GM12873 (cell line): ENCODE measurements at regions not wholly inside any gene's neighbourhood (a gene's known extent, or its start where the extent isn't known, plus 50 kb on each side); places are given as distances from the start of the nearest gene placed in this dataset.

ENCODE experiments used
- TF ChIP-seq, protein P1 (sequence below): IDR thresholded peaks from 2 replicates; pipeline ENCODE4 v1.5.1; 2012; ENCODE audit warnings: low read depth, mild to moderate bottlenecking, moderate library complexity, low read length, control low read depth; ENCODE audit not compliant: insufficient read depth; ENCODE audit errors: missing control alignments

DNA sequence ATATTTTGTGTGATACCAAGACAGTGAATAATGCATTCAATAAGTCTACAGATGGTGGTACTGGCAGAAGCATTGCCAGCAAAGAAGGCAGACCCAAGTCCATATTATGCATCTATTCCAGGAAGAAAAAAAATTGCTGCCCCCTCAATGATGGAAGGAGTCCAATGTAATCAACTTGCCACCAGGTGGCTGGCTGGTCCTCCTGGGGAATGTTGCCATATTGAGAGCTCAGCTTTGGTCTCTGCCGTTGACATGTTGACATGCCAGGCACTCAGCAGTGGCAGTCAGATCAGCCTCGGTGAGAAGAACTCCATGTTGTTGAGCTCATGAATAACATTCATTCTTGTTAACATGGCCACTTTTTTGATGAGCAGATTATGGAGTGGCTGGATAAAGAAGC, 298.5 kb downstream of the IGSF11 start:
- TF ChIP-seq, protein P1, sequence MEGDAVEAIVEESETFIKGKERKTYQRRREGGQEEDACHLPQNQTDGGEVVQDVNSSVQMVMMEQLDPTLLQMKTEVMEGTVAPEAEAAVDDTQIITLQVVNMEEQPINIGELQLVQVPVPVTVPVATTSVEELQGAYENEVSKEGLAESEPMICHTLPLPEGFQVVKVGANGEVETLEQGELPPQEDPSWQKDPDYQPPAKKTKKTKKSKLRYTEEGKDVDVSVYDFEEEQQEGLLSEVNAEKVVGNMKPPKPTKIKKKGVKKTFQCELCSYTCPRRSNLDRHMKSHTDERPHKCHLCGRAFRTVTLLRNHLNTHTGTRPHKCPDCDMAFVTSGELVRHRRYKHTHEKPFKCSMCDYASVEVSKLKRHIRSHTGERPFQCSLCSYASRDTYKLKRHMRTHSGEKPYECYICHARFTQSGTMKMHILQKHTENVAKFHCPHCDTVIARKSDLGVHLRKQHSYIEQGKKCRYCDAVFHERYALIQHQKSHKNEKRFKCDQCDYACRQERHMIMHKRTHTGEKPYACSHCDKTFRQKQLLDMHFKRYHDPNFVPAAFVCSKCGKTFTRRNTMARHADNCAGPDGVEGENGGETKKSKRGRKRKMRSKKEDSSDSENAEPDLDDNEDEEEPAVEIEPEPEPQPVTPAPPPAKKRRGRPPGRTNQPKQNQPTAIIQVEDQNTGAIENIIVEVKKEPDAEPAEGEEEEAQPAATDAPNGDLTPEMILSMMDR = peak; percentile 4

GRCh38 chr3:118740722-118741290, 293.8 kb downstream of the IGSF11 start:
- TF ChIP-seq, protein P1 = no peak

- TF ChIP-seq, protein P1 = no peak
Measured at GRCh38 chr3:118742760-118743159, 291.9 kb downstream of the IGSF11 start.

- TF ChIP-seq, protein P1 = no peak
Measured at GRCh38 chr3:118744186-118744585, 290.5 kb downstream of the IGSF11 start.

GRCh38 chr3:118754406-118755252, 280.0 kb downstream of the IGSF11 start:
- TF ChIP-seq, protein P1 = no peak

DNA sequence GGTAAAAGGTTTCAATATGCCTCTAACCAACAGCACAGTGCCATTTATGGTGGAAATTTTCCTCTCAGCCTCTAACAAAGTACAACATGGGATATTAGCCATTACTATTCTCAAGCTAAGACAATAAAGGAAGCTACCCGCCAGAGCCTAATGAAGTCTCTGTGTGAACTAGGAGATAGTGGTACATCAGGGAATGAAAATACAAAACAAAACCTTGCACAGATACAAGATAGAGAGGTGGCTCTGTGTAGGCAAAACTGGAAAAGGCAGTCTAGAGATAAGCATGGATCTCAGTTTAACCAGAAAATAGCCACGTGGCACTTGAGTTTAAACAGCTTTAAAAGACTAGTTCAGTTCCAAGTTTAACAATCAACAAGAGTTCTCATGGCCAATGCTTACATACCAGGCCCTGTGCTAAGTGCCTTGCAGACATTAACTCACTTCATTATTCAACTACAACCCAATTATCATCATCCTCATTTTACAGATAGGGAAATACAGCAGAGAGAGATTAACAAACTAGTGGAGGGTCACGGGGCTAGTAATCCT, 279.3 kb downstream of the IGSF11 start:
- TF ChIP-seq, protein P1 = no peak

- TF ChIP-seq, protein P1 = peak; percentile 27
Measured at GRCh38 chr3:118760585-118761290, 273.9 kb downstream of the IGSF11 start.
